AG04450 (cell line): ENCODE measurements at regions not wholly inside any gene's neighbourhood (a gene's known extent, or its start where the extent isn't known, plus 50 kb on each side); places are given as distances from the start of the nearest gene placed in this dataset.

ENCODE experiments used
- CTCF ChIA-PET: fragments of 300-600, 350-600 bp; formaldehyde crosslinking; extraction: SDS; loops from one replicate; lab custom pipeline; 2022; ENCODE audit warnings: antibody characterized with exemption, inconsistent platforms; lab: Charles Lee
- POLR2A ChIA-PET: fragments of 350-600 bp; formaldehyde crosslinking; extraction: SDS; loops from one replicate; lab custom pipeline; 2021; ENCODE audit warnings: antibody characterized with exemption, inconsistent platforms; lab: Yijun Ruan, JAX
- DNase-seq: peaks from one replicate; pipeline ENCODE4 v3.0.0-alpha.2; 2011; ENCODE audit warnings: low read depth, low spot score
- H3K27ac ChIP-seq: one replicate; pipeline ENCODE4 v1.5.1; 2012; ENCODE audit warnings: low read depth, low read length, control low read depth
- H3K27me3 ChIP-seq: one replicate; pipeline ENCODE4 v1.6.0; 2012; ENCODE audit warnings: low read length; ENCODE audit not compliant: control insufficient read depth, insufficient read depth
- H3K4me3 ChIP-seq: 2 replicates; pipeline ENCODE4 v1.5.1; 2011; ENCODE audit warnings: mild to moderate bottlenecking, low read depth, low read length, control low read depth
- H3K9me3 ChIP-seq: 2 replicates; pipeline ENCODE4 v1.5.1; 2012; ENCODE audit warnings: low read length; ENCODE audit not compliant: control insufficient read depth, insufficient read depth
- CTCF ChIP-seq: IDR thresholded peaks from 2 replicates; pipeline ENCODE4 v1.5.1; 2011; ENCODE audit warnings: low read depth, low read length, control low read depth, inconsistent platforms

GRCh38 chr6:95242560-95242959 is 334.8 kb upstream of the MANEA start:
- no peak overlapping the region for H3K27ac ChIP-seq
- no peak overlapping the region for H3K4me3 ChIP-seq
- ChIA-PET POLR2A (no interaction called here), CTCF (no interaction called here)
- no peak for DNase-seq
- TF ChIP-seq CTCF, result no peak
- H3K27me3 ChIP-seq, result no peaks in the 10 kb centered on the region
- no peaks in the 10 kb centered on the region; the same call in 1 of the 2 replicates for H3K9me3 ChIP-seq

DNA sequence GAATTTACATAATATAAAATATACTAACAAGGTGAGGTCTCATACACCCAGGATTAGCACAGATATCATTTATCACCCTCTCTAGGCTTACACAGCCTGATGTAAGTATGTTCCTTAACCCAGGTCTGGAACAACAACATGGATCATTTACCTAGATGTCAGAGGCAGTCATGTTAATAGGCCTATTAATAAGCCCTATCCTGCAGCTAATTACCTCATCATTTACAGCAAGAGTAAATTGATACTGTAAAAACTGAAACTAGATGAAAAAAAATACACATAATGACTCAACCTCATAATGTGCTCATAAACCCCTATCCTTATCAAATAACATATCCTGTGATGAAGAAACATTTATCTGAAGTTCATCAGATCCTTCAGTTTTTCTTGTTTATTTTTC is 334.3 kb upstream of the MANEA start:
- Histone ChIP-seq H3K27ac (no peak overlapping the region), H3K27me3 (no peaks in the 10 kb centered on the region), H3K9me3 (no peaks in the 10 kb centered on the region; the same call in 1 of the 2 replicates), H3K4me3 (no peak overlapping the region)
- ChIA-PET POLR2A (no interaction called here), CTCF (no interaction called here)
- no peak for DNase-seq
- no peak for TF ChIP-seq CTCF

GRCh38 chr6:95244751-95245150 is 332.6 kb upstream of the MANEA start:
- TF ChIP-seq CTCF, result no peak
- CTCF ChIA-PET, result no interaction called here

DNA sequence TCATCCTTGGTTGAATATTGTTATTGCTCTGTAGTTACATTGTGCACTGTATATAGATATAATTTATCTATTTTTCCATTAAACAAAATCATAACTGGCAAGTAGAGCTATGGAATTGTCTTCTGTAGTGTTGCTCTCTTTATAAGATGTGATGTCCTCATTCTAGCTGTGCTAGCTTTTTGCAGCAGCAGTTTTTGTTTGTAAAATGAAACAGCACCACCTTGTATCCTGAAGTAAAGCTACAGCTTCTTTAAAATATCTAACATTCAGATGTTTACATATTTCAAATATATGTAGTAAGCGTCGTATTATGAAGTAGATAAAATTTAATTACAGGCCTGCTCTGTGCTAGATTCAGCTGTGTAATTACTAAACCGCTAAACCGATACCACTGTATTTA is 328.8 kb upstream of the MANEA start:
- H3K27ac ChIP-seq, result no peak overlapping the region
- no peaks in the 10 kb centered on the region for H3K27me3 ChIP-seq
- DNase-seq, result no peak
- CTCF ChIA-PET, result interaction anchor here (2.4 kb wide), 1 partner anchor 46 kb away, joined by 21 read pairs; no protein-coding TSS in a partner anchor
- no peak overlapping the region for H3K4me3 ChIP-seq
- H3K9me3 ChIP-seq, result no peaks in the 10 kb centered on the region; the same call in 1 of the 2 replicates
- TF ChIP-seq CTCF, result no peak
- POLR2A ChIA-PET, result no interaction called here

More at GRCh38 chr6:95244751-95245150, 332.6 kb upstream of the MANEA start:
- no peaks in the 10 kb centered on the region for H3K27me3 ChIP-seq
- POLR2A ChIA-PET, result no interaction called here
- H3K27ac ChIP-seq, result no peak overlapping the region
- H3K9me3 ChIP-seq, result no peaks in the 10 kb centered on the region; the same call in 1 of the 2 replicates
- no peak for DNase-seq
- H3K4me3 ChIP-seq, result no peak overlapping the region

GRCh38 chr6:95249175-95249574 is 328.2 kb upstream of the MANEA start:
- no peak overlapping the region for H3K4me3 ChIP-seq
- H3K27me3 ChIP-seq, result no peaks in the 10 kb centered on the region
- peak; percentile 6 for DNase-seq
- H3K9me3 ChIP-seq, result no peaks in the 10 kb centered on the region; the same call in 1 of the 2 replicates
- no peak for TF ChIP-seq CTCF
- CTCF ChIA-PET, result interaction anchor here (2.4 kb wide), 1 partner anchor 47 kb away, joined by 21 read pairs; no protein-coding TSS in a partner anchor
- POLR2A ChIA-PET, result no interaction called here
- H3K27ac ChIP-seq, result no peak overlapping the region
